Body of pancreas (tissue), 4 donors: ENCODE measurements at regions not wholly inside any gene's neighbourhood (a gene's known extent, or its start where the extent isn't known, plus 50 kb on each side); places are given as distances from the start of the nearest gene placed in this dataset.

Experiments used
- ATAC-seq: fragments of 150-250 bp; one replicate; pipeline ENCODE4 v1.9.1; 2016
- DNase-seq, 4 donors: peaks; one replicate each; pipeline ENCODE4 v3.0.0-alpha.2; 2019
- H3K27ac ChIP-seq, 4 donors: fragments of 200-600 bp; sonication (generic); 1 replicate in 3 of 4; 2 replicates in 1 of 4; pipeline versions ENCODE4 v1.5.1 to v1.6.1; 2016 to 2019; ENCODE audit warnings: mild to moderate bottlenecking in 1 of 4, mixed read lengths in 1 of 4, moderate library complexity in 1 of 4
- H3K27me3 ChIP-seq, 2 donors: fragments of 200-600 bp; sonication (generic); one replicate each; pipeline ENCODE4 v1.6.0; 2016; ENCODE audit warnings: mild to moderate bottlenecking in 1 of 2
- H3K36me3 ChIP-seq, 2 donors: fragments of 200-600 bp; sonication (generic); replicated peaks in 1 of 2; 2 replicates each; pipeline ENCODE4 v1.5.1; 2016; ENCODE audit warnings: low read depth in 2 of 2; ENCODE audit not compliant: insufficient read depth in 1 of 2
- H3K4me1 ChIP-seq: fragments of 200-600 bp; sonication (generic); one replicate; pipeline ENCODE4 v1.6.0; 2016
- H3K4me3 ChIP-seq, 2 donors: fragments of 200-600 bp; sonication (generic); 1 replicate in 1 of 2; 2 replicates in 1 of 2; pipeline ENCODE4 v1.5.1; 2016 to 2019
- H3K9me3 ChIP-seq, 3 donors: fragments of 200-600 bp; sonication (generic); 1 replicate in 2 of 3; 2 replicates in 1 of 3; pipeline ENCODE4 v1.5.1; 2016
- POLR2A ChIP-seq, 3 donors: fragments of 450-650 bp; IDR thresholded peaks; one replicate each; pipeline ENCODE4 v1.6.1; 2016; ENCODE audit warnings: antibody characterized with exemption in 3 of 3, mild to moderate bottlenecking in 2 of 3
- WGBS, 2 donors: methylation state at CpG; one replicate each; pipeline ENCODE4 v1.1.5; 2017; 5-methylcytosine and 5-hydroxymethylcytosine counted together
- intact Hi-C: fragments of 100-400 bp; cut with DNase I; formaldehyde crosslinking; loops from one replicate; pipeline ENCODE4 v1.15.1; 2023
- TF ChIP-seq, protein P1 (sequence below), 7 experiments: fragments of 450-650 bp in 4 of 7; fragments of 200-600 bp in 3 of 7; sonication (generic) in 3 of 7; IDR thresholded peaks; one replicate each; pipeline ENCODE4 v1.5.1; 2016 to 2019; ENCODE audit warnings: antibody characterized with exemption in 7 of 7

DNA sequence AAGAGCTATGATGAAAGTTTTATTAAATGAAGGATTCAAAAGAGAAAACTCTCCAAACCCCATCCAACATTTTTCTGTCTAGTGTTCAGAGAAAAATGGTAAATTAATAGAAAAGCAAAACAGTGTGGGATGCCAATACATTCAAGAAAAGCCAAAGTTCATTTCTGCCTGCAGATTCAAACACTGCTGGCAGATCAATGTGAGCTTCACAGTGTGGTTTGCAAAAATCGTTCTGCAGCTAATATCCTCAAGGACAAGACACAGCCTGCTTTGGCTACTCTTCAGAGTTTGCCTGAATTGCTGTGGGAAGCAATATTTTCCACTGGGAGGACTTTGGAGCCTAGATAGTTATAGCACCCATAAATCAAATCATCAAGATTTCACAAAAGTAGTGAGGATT is 619.9 kb upstream of the SUCLG2 start:
- no peak for ATAC-seq
- H3K4me3 ChIP-seq, result no peak overlapping the region
- H3K9me3 ChIP-seq, result no peaks in the 10 kb centered on the region
- H3K36me3 ChIP-seq, result no peaks in the 10 kb centered on the region
- intact Hi-C loops, result no loop called here
- no peak for DNase-seq
- H3K27me3 ChIP-seq, result no peaks in the 10 kb centered on the region
- no peak overlapping the region for H3K27ac ChIP-seq
- TF ChIP-seq, protein P1, sequence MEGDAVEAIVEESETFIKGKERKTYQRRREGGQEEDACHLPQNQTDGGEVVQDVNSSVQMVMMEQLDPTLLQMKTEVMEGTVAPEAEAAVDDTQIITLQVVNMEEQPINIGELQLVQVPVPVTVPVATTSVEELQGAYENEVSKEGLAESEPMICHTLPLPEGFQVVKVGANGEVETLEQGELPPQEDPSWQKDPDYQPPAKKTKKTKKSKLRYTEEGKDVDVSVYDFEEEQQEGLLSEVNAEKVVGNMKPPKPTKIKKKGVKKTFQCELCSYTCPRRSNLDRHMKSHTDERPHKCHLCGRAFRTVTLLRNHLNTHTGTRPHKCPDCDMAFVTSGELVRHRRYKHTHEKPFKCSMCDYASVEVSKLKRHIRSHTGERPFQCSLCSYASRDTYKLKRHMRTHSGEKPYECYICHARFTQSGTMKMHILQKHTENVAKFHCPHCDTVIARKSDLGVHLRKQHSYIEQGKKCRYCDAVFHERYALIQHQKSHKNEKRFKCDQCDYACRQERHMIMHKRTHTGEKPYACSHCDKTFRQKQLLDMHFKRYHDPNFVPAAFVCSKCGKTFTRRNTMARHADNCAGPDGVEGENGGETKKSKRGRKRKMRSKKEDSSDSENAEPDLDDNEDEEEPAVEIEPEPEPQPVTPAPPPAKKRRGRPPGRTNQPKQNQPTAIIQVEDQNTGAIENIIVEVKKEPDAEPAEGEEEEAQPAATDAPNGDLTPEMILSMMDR (IDR thresholded peaks at IDR 0.05), result no peak
- no peak for TF ChIP-seq POLR2A (IDR thresholded peaks at IDR 0.05)
- 0 to 13% methylated on average over 1 of the region's 1 CpG for WGBS, 2 donors
- H3K4me1 ChIP-seq, result no peaks in the 10 kb centered on the region

DNA sequence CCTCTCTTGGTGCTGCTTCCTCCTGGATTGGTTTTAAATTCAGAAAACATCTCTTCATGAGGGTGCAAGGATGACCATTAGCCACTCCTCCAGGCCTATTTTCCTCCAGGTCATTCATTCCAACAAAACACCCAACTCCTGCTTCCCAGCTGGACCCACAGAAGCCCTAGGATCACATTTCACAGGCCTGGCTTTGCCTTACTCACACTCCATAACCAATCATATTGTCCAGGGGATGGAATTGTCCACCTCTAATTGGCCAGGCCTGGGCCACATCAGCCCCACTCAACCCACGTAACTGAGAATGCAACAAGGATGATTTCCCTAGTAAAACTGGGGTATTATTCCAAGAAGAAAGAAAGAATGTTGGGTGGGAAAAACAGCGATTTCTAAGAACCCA is 616.7 kb upstream of the SUCLG2 start:
- H3K36me3 ChIP-seq, result no peaks in the 10 kb centered on the region
- H3K9me3 ChIP-seq, result no peaks in the 10 kb centered on the region
- no peak for DNase-seq
- no peak for TF ChIP-seq POLR2A (IDR thresholded peaks at IDR 0.05)
- TF ChIP-seq, protein P1 (IDR thresholded peaks at IDR 0.05), result no peak
- no peak overlapping the region for H3K27ac ChIP-seq
- intact Hi-C loops, result no loop called here
- no peaks in the 10 kb centered on the region for H3K4me1 ChIP-seq
- no peak for ATAC-seq
- no peaks in the 10 kb centered on the region for H3K27me3 ChIP-seq
- no peak overlapping the region for H3K4me3 ChIP-seq
- WGBS, 2 donors, result 77 to 78% methylated on average over 2 of the region's 2 CpGs

DNA sequence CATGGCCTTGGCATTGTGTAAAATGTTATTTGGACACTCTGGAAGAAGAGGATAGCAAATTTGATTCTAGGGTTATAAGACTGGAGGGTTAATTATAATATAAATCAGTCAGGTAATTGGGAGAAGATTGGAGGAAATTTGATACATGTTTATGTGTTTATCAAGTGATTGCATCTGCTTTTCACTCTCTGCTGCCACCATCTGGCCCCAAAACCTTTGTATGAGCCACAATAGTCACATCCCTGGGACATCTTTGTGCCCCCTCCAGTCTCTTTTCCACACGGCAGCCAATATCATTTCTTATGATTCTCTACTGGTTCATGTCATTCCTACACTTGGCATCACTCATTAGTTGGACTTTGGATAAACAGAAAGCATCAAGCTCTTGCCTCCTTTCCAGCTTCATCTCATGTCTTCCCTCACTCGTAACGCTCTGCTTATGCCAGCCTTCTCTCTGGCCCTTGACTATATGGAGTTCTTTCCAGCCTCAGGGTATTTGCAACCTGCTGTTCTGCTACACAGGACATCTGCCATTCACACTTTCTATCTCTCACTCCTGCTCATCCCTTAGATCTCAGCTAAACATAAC is 602.3 kb upstream of the SUCLG2 start:
- DNase-seq (peak in 1 of 4 donors; percentile 8), ATAC-seq (no peak)
- no peak for TF ChIP-seq POLR2A (IDR thresholded peaks at IDR 0.05)
- TF ChIP-seq, protein P1 (IDR thresholded peaks at IDR 0.05), result peak in 3 of 7 experiments; percentile 17 to 21 (median 20)
- no peaks in the 10 kb centered on the region for H3K4me1 ChIP-seq
- H3K36me3 ChIP-seq, result no peaks in the 10 kb centered on the region
- H3K9me3 ChIP-seq, result no peaks in the 10 kb centered on the region
- no peak overlapping the region for H3K27ac ChIP-seq
- no peaks in the 10 kb centered on the region for H3K27me3 ChIP-seq
- WGBS, 2 donors, result 55 to 64% methylated on average over 3 of the region's 3 CpGs
- H3K4me3 ChIP-seq, result no peak overlapping the region
- intact Hi-C loops, result no loop called here

DNA sequence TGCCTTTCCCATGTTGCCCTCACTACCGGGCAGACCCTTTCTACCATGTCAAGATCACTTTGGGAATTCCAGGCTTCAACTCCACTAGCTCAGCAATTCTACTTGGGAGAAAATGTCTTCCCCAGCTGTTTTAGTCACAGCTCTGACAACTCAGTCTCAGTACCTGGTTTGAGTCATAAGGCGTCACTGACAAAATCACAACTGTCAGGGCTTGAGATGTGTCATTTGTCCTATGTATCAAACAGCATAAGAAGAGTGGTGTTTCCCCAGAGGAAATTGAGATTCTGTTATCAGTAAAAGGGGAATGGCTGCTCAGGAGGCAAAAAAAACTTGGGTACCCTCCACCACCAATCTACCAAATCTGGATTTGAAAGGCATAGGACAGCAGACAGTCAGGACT is 594.9 kb upstream of the SUCLG2 start:
- no peak for TF ChIP-seq POLR2A (IDR thresholded peaks at IDR 0.05)
- TF ChIP-seq, protein P1 (IDR thresholded peaks at IDR 0.05), result no peak
- WGBS, 2 donors, result 65% methylated on average over 2 of the region's 2 CpGs
- Histone ChIP-seq H3K9me3 (no peaks in the 10 kb centered on the region), H3K4me3 (no peak overlapping the region), H3K36me3 (no peaks in the 10 kb centered on the region), H3K4me1 (no peaks in the 10 kb centered on the region), H3K27me3 (no peaks in the 10 kb centered on the region), H3K27ac (no peak overlapping the region)
- no peak for DNase-seq
- no peak for ATAC-seq
- intact Hi-C loops, result no loop called here

DNA sequence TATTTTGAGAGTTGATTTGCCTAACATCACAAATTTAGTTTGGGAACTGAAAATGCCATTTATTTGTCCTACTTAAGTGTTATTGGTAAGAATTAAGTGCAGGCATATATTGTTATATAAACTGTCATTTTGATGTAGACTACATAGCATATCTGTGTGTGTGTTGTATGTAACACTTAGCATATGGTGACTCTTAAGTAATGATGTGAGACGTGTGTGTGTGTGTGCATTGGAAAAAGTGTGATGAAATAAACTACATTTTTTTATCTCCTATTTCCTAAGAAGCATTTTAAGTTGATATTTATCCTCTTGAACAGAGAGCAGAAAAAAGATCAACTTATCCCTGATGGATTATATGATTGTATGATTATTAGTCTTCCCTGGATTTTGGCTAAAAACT is 588.2 kb upstream of the SUCLG2 start:
- Histone ChIP-seq H3K4me1 (no peaks in the 10 kb centered on the region), H3K4me3 (no peak overlapping the region), H3K27me3 (no peaks in the 10 kb centered on the region), H3K27ac (no peak overlapping the region), H3K9me3 (no peaks in the 10 kb centered on the region), H3K36me3 (no peaks in the 10 kb centered on the region)
- DNase-seq (no peak), ATAC-seq (no peak)
- WGBS, 2 donors, result 33 to 51% methylated on average over 1 of the region's 1 CpG
- TF ChIP-seq, protein P1 (IDR thresholded peaks at IDR 0.05), result no peak
- no peak for TF ChIP-seq POLR2A (IDR thresholded peaks at IDR 0.05)
- intact Hi-C loops, result no loop called here
